Left cardiac atrium (tissue), 4 donors: ENCODE measurements at regions not wholly inside any gene's neighbourhood (a gene's known extent, or its start where the extent isn't known, plus 50 kb on each side); places are given as distances from the start of the nearest gene placed in this dataset.

ENCODE experiments used
- ATAC-seq, 2 donors: fragments of 200-7000 bp; cut with Tn5 transposase; one replicate each; pipeline ENCODE4 v1.9.1; 2020; ENCODE audit warnings: mild to moderate bottlenecking in 2 of 2, moderate library complexity in 2 of 2
- DNase-seq: peaks from one replicate; pipeline ENCODE4 v3.0.0-alpha.2; 2020
- intact Hi-C, 2 donors: fragments of 100-400 bp; cut with DNase I; formaldehyde crosslinking; loops; one replicate each; pipeline versions ENCODE4 v1.14.1 to v1.15.1; 2022 to 2023
- donor health status: DM: no; HTN: yes; CAD: no.
- donor health status: DM: no; HTN: yes; CAD: no; lungs with severe emphysema.
- donor health status: DM: yes; HTN: yes; CAD: no.
- donor health status: Dilated cardiomyopathy.

DNA sequence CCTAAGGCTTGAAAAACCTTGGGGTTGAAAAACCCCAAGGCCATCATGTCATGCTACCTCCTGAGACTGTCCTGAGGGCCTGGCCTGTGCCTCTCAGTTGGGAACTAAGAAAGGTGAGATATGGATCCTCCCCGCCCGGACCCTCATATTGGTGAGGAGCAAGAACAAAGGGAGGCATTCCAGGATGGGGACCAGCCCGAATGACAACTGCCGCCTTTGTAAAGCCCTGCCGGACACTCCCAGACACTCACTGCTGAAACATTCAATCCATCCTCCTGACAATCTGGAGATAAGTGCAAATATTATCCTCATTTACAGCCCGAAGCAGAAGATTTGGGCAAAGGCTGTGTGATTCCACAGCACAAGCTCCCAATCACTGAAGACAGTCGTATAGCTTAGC, 298.3 kb downstream of the NSG2 start:
- DNase-seq = no peak
- no peak for ATAC-seq
- intact Hi-C loops = no loop called here

DNA sequence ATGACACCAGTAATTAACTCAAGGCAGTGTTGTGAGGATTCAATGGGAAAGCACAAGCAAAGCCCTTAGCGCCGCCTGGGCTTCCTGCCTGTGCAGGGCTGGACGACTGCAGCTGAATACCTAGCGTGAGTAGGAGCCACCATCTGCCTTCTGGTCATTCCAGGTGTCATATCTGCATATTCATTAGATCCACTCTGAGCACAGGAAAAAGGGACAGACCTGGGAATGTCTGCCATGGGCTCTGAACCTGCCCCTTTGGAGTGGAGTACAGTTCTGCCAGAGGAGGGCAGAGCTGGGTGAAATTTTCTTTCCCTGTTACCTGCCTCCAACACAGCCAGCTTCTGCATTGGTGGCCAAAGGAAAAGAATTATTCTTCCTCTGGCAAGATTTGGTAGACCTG, 298.8 kb downstream of the NSG2 start:
- no peak for ATAC-seq
- intact Hi-C loops = no loop called here

DNA sequence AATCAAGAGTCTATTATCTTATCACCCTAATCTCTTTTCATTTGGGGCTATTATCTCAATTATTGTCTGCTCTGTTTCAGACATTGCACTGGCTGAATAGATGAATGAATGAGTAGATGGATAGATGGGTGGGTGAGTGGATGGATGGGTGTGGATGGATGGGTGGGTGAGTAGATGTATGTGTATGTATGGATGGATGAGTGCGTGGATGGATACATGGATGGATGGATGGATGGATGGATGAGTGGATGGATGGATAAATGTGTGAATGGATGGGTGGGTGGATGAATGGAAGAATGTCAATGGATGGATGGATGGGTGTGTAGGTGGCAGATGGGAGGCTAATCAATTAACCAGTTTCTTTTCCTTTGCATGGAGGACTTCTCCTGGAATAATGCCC, 301.7 kb downstream of the NSG2 start:
- ATAC-seq = no peak
- no peak for DNase-seq
- intact Hi-C loops = no loop called here

More for the DNA sequence above, 298.8 kb downstream of the NSG2 start:
- no peak for DNase-seq

DNA sequence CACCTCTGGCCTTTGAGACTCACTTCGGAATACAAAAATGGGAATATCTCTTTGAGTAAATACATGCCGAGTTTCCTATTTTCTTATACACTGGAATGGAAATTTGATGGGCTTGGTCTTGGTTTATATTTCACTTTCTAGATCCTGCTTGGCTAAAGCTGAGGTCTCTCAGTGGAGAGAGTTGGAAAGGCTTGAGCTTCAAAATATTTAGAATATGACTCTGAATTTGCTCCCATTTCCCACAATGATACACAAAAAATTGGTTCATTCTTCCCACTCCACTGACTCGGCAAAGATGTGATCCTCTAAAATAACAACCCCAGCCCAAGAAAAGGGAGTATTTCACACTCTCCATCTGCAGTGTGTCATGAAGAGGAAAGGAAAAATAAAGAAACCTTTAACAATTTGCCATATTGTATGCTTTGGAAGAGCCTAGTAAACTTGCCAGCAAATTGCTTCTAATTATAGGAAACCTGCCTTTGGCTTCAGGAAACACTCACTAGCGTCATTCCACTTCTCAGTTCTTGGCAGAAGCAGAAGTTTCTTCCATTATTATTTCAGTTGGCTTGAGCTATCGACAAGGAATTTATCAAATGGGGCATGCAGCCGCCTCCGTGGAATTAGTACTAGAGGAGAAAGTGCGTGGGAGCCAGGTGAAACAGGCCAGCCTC, 302.9 kb downstream of the NSG2 start:
- intact Hi-C loops = no loop called here
- ATAC-seq (peak in 1 of 2 donors; percentile 71), DNase-seq (peak; percentile 28)

DNA sequence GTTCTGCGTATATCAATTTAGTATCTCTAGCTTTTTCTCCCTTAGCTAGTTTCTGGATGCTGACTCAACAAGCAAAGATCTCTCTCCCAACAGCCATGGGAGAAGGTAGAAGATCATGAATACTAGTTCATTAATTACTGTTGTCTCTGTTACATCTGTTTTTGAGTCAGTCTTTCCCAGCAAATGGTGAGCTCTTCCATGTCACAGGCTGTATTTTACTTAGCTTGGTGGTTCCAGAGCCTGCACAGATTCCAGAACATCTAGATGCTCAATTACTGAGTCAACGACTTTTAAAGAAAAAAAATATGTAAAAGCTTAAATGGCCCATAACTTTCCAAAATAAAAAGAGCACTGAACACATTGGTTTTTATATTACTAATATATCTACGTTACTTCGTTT, 307.2 kb downstream of the NSG2 start:
- no peak for DNase-seq
- no peak for ATAC-seq
- intact Hi-C loops = no loop called here

DNA sequence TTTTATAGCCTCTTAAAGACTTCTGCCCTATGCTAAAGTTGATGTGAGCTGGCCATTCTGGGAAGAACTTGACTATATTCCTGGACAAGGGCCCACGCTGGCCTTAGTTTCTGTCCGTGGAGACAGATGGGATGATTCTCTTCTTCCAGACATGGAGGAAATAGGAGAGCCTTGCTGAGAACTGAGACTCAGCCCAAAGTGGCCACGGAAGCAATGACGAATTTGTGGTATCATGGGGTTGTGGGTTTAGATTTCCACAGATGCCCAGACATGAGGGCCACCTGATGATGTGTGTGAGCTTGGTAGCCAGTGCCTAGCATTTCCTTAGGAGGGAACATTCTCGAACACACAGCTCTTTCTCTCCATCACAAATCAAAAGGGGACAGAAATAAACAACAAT, 309.1 kb downstream of the NSG2 start:
- intact Hi-C loops = no loop called here
- DNase-seq = no peak
- no peak for ATAC-seq

DNA sequence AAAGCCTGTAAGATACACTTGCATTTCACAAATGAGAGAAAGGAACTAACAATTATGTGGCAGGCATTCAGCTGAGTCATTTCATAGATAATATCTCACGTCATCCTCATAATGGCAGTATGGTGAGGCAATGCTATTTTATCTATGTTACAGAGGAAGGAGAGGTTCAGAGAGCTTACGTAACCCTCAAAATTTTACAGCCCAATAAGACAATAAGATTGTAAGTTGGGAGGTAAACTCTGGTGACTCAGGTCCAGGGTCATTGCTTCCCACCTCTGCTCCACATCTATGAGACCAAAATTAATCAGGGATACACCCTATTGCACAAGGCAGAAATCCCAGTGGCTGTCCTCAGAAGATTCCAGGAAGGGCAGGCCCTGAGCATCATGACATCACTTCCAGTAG, 309.7 kb downstream of the NSG2 start:
- DNase-seq = peak; percentile 32
- intact Hi-C loops = no loop called here
- peak in 1 of 2 donors; percentile 95 for ATAC-seq

DNA sequence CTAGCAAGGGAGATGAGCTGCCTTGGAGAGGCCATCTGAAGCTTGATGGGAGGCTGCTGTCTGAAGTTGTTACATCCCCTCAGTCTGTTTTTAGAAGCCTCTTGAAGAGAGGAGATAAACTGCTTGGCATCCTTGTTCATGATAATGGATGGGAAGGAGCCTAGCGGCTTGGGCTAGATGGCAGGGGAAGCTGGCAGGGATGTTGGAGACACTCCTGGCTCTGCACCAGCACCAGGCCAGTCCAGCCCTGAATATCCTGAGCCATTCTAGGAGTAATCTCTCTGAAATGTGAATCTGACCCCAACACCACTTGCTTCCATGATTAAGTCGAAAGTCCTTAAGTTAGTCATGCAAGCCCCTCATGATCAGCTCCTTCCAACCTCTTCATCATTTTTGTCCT, 310.5 kb downstream of the NSG2 start:
- intact Hi-C loops = no loop called here
- no peak for DNase-seq
- ATAC-seq = peak in 1 of 2 donors; percentile 47

DNA sequence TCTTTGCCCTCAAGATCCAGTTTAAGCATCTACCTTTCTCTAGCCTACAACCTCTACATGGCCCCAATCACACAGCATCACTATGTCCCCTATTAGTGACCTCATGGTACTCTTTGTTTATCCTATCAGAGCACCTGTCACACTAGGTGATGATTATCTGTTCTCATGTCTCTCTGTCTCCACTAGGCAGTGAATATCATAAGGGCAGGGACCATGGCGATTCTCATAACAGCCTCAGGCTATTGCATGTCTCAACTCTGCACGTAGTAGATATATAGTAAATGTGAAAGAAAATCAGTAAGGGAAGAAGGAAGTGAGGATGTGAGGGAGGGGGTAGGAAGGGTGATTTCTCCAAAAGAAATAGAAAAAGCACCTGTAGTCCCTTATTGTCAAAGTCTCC, 311.0 kb downstream of the NSG2 start:
- ATAC-seq (no peak), DNase-seq (no peak)
- intact Hi-C loops = no loop called here

DNA sequence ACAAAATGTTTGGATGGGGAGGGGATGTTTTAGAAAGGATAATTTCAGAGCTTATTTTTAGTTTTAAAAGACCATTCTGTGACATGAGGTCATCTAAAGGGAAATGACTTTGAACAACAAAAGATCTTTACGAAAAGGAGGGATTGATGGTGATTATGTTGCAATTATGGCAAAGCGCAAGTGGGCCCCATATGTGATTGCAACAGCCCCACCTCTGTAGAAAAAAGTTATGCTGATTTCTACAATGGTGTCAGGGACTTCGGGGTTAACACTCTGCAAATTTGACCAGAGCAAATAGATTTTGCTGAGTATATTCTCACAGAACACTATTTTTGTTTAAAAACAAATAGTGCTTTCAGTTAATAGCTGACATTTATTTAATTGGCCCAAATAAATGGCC, 312.8 kb downstream of the NSG2 start:
- DNase-seq = no peak
- no peak for ATAC-seq
- intact Hi-C loops = no loop called here

DNA sequence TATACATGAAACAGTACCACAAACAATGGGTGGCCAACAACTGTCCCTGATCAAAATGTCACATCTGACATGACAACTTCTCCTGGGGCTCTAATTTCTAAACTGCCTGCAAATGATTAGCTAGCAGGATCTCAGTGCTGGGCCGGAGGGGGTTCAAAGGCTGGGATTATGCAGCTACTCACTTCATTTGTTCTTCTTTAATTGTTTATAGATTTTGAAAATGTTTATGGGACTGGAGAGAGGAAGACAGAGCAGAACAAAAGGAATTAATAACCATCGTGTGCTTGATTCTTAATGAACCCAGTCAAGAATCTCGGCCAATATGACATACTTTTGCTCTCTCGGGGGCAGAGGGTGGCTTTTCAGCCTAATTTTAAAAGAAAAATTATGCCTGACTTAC, 313.6 kb downstream of the NSG2 start:
- DNase-seq (no peak), ATAC-seq (no peak)
- intact Hi-C loops = no loop called here

DNA sequence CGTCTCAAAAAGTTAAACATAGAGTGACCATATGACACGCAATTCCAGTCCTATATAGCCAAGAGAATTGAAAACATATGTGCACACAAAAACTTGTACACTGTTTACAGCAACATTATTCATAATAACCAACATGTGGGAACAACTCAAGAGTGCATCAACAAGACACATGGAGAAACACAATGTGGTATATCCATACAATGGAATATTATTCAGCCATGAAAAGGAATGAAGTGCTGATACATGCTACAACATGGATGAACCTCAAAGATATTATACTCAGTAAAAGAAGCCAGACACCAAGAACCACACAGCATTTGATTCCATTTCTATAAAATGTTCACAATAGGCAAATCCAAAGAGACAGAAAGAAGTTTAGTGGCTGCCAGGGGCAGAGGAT, 317.0 kb downstream of the NSG2 start:
- DNase-seq (no peak), ATAC-seq (no peak)
- intact Hi-C loops = no loop called here

DNA sequence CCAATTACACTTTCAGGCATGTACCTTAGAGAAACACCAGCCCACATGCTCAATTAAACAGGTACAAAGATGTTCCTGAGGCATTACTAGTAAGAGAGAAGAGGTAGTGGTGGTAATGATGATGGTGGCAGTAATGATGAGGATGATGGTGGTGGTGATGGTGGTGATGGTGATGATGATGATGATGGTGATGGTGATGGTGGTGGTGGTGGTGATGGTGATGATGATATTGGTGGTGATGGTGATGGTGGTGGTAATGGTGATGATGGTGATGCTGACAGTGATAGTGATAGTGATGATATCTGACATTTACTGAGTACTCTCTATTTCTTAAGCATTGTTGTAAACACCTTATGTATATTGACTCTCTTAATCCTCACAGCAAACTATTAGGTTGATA, 318.4 kb downstream of the NSG2 start:
- intact Hi-C loops = no loop called here
- ATAC-seq (no peak), DNase-seq (no peak)

DNA sequence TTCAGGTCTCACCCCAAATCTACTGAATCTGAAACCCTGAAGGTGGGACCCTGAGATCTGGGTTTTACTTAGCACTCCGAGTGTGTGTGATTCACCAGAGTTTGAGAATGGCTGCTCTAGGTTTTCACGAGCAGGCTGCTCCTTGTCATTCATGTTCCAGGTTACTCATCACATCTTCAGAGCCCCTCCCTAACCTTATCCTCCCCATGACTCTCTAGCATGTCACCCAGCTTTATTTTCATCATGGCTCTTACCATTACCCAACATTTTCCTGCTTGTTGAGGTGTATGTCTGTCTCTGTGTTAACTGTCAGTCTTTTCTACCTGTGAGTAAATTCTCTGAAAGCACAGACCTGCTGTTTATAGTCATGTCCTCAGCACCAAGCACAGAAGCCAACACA, 319.2 kb downstream of the NSG2 start:
- intact Hi-C loops = no loop called here
- ATAC-seq (no peak), DNase-seq (no peak)

DNA sequence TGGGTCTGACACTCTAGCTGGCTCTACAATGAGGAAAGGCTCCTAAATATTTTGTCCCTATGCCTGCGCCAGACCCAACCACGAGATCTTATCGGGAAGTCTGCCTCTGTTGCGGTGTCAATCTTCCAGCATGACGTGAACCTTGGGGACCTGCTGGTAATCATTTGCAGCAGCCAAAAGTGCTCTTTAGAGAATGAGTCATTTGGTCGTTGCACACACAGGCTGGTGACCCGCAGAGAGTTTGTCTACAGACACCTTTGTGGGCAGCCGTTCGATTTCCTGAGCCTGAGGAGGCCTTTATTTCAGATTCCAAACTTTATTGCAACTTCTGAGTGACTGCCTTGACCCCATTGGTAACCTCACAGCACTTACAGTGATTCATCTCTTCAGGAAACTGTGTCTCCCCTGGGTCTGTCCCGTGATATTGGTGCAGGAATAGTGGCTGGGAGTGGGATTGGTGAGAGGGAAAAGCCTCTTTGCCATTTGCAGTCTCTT, 326.1 kb downstream of the NSG2 start:
- no peak for ATAC-seq
- intact Hi-C loops = no loop called here
- DNase-seq = no peak

DNA sequence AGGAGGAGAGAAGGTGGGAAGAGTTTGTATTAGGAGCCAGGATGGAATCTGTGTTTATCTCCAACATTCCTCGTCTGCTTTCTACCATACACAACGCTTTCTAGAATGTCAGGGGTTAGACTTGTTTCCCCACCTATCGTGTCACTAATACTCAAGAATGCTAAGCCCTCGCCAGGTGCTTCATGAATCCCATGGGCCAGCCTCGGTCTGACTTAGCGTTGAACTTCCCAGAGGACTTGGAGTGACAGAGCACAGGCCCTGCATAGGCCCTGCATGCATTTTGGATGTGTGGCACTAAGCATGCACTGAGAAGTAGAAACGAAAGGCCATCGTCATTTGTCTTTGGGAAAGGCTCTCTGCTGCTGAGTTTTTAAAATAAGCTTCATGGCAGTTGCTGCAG, 328.7 kb downstream of the NSG2 start:
- no peak for DNase-seq
- intact Hi-C loops = no loop called here

DNA sequence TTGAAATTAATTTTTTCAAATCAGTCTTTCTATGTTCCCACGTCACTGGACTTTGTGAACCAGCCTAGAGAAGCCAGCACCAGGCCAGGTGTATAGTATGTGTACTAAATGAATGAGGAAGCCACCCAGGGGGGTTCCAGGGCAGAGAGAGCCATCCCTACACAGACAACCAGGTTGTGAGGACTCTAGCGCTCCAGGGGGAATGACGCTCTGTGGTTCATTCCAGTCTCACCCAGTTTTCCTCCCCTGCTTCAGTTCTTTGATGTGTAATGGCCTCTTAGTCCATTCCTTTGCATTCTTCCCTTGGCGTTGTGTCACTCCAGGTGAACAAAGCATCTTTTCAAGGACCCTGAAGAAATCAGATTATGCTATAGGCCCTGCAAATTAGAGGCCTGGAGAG, 330.6 kb downstream of the NSG2 start:
- DNase-seq = no peak
- intact Hi-C loops = no loop called here
- ATAC-seq = no peak

More for the DNA sequence above, 328.7 kb downstream of the NSG2 start:
- ATAC-seq = no peak

DNA sequence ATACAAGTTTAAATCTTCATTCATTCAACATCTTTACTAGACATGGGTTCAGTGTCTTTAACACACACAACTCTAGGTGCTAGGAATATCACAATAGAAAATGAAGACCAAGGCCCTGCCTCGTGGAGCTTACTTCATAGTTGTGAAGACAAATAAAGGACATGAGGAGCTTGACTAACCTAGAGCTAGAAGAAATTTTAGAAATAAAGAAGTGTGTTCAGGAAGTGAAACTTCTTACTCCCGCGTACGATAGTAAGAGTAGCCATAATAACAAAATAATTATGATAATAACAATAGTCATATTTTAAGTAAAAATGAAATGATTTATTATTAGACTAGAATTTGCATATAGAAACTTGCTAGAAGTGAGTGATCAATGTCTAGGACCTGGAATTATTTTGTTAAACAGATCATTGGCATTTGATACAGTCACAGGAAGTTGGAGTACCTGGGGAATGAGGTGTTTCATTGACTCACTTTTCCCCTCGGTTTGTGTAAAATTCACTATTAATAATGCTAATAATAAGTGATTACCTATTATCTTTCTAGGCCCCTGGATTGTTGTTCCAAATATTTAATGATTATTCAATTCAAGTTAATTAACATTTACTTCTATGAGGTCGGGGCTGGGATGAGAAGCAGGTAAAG, 331.3 kb downstream of the NSG2 start:
- DNase-seq (no peak), ATAC-seq (no peak)
- intact Hi-C loops = no loop called here

DNA sequence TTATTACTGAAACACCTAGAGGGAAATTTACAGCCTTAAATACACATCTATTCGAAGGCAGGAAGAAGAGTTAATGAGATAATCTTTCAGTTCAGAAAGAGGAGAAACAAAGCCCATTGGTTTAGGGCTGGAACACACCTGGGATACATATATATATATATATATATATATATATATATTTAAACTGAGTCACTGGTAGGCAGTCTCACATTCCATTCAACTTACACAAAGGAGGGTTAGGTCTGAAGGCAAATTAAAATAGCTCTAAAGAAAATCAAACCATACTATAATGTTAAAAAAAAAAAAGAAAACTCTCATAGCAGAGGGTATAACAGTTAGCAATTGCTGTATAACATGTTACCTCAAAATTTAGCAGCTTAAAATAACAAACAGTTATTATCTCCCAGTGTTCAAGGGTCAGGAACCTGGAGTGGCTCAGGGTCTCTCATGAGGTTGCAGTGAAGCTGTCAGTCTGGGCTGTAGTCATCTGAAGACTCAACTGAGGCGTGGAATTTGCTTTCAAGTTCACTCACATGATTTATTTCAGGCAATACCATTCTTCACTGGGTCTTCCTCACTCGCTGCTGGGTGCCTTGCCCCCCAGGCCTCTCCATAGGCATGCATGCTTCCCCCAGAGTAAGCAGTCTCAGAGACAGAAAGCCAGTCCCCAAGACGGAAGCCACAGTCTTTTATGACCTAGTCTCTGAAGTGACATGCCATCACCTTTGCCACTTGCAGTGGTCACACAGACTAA, 332.8 kb downstream of the NSG2 start:
- intact Hi-C loops = no loop called here

DNA sequence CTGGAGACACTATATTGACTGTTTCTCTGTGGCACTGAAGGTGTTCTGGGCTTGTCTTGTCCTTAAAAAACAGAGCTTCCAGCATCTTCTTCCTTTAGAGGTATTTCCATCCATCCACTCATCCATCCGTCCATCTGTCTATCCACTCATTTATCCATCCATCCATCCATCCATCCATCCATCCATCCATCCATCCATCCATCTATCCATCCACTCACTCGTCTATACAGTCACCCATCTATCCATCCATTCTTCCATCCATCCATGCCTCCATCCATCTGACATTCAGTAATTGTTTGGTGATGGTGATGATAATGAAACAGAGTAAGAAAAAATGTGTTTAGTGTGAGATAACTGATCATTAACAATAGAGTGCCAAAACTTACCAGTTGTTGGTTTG, 334.8 kb downstream of the NSG2 start:
- DNase-seq = no peak
- ATAC-seq = no peak
- intact Hi-C loops = no loop called here

More for the DNA sequence above, 332.8 kb downstream of the NSG2 start:
- ATAC-seq (no peak), DNase-seq (no peak)

DNA sequence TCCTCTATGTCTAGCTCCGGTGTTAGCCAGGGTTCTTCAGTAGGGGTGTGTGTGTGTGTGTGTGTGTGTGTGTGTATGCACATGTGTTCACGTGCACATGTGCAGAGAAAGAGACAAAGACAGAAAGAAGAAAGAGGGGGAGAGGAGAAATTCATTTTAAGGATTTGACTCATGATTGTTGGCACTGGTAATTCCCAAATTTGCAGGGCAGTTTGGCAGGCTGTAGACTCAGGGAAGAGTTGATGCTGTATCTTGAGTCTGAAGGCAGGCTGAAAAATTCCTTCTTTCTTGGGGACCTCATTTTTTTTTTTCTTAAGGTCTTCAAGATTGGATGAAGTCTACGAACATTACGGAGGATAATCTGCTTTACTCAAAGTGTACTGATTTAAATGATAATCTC, 335.7 kb downstream of the NSG2 start:
- DNase-seq (no peak), ATAC-seq (no peak)
- intact Hi-C loops = no loop called here
